ENCODE measurements at regions not wholly inside any gene's neighbourhood (a gene's known extent, or its start where the extent isn't known, plus 50 kb on each side); places are given as distances from the start of the nearest gene placed in this dataset.

DNA sequence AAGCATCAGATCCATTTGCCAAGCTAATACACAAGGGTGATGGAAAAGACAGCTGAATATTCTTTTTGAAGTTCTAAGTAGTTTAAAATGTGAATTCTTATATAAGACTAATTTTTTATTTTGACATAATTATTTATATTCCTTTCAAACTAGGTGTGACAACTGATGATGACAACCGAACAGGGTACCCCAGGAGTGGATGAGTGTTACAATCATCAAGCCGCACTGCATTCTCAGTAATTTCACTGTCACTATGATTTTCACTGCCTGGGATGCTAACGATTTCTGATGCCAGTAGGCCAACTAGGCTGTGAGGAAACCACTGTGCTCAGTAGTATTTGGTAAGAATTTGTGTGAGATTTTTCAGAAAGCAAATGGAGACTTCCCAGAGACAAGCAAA is 317.5 kb downstream of the ARAP2 start:
- Mint-ChIP-seq H3K27me3 (ENCODE audit: low read depth in 3 of 3) (peaks cover 0 to 2% (median 1%) of the 10 kb centered on the region in 3 donors), H3K9me3 (peaks cover 0 to 2% (median 0%) of the 10 kb centered on the region in 7 donors), H3K36me3 (no peaks in the 10 kb centered on the region), H3K4me1 (no peaks in the 10 kb centered on the region), H3K4me3 (no peak overlapping the region), H3K27ac (no peak overlapping the region)
- no peaks in the 10 kb centered on the region for H4K20me1 ChIP-seq (ENCODE audit: insufficient read depth, low read length)
- H3K27me3 ChIP-seq (ENCODE audit: control insufficient read depth in 2 of 2, insufficient read depth in 2 of 2, low read length in 2 of 2), result no peaks in the 10 kb centered on the region
- TF ChIP-seq, protein P1, sequence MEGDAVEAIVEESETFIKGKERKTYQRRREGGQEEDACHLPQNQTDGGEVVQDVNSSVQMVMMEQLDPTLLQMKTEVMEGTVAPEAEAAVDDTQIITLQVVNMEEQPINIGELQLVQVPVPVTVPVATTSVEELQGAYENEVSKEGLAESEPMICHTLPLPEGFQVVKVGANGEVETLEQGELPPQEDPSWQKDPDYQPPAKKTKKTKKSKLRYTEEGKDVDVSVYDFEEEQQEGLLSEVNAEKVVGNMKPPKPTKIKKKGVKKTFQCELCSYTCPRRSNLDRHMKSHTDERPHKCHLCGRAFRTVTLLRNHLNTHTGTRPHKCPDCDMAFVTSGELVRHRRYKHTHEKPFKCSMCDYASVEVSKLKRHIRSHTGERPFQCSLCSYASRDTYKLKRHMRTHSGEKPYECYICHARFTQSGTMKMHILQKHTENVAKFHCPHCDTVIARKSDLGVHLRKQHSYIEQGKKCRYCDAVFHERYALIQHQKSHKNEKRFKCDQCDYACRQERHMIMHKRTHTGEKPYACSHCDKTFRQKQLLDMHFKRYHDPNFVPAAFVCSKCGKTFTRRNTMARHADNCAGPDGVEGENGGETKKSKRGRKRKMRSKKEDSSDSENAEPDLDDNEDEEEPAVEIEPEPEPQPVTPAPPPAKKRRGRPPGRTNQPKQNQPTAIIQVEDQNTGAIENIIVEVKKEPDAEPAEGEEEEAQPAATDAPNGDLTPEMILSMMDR (IDR thresholded peaks at IDR 0.05), result no peak
- H2AFZ ChIP-seq (ENCODE audit: insufficient read depth, low read depth, low read length, poor library complexity, severe bottlenecking), result no peak overlapping the region
- no CpG with 5 or more reads among the region's 3 CpGs for WGBS (ENCODE audit: insufficient coverage)
- no peaks in the 10 kb centered on the region for H3K79me2 ChIP-seq (ENCODE audit: insufficient read depth, low read length)
- no peak overlapping the region for H3K9ac ChIP-seq (ENCODE audit: insufficient read depth, low read length, poor library complexity, severe bottlenecking)
- DNase-seq, result no peak
- no peak overlapping the region for H3K27ac ChIP-seq (ENCODE audit: low read depth in 1 of 2, low read length in 2 of 2)
- H3K36me3 ChIP-seq (replicated peaks in 1 of 2; ENCODE audit: control insufficient read depth in 1 of 2, insufficient read depth in 2 of 2, low read length in 2 of 2), result no peaks in the 10 kb centered on the region
- no peak overlapping the region for H3K4me3 ChIP-seq (replicated peaks in 1 of 3; ENCODE audit: low read depth in 2 of 3, low read length in 3 of 3)
- H3K4me2 ChIP-seq (replicated peaks; ENCODE audit: extremely low read depth, low read length, poor library complexity, severe bottlenecking), result no peak overlapping the region
- intact Hi-C loops (cut with micrococcal nuclease), result no loop called here
- no peaks in the 10 kb centered on the region for H3K9me3 ChIP-seq (replicated peaks in 1 of 2; ENCODE audit: control insufficient read depth in 1 of 2, insufficient read depth in 1 of 2, low read length in 2 of 2)
- H3K4me1 ChIP-seq (ENCODE audit: control insufficient read depth in 1 of 2, insufficient read depth in 2 of 2, low read length in 2 of 2), result no peaks in the 10 kb centered on the region

DNA sequence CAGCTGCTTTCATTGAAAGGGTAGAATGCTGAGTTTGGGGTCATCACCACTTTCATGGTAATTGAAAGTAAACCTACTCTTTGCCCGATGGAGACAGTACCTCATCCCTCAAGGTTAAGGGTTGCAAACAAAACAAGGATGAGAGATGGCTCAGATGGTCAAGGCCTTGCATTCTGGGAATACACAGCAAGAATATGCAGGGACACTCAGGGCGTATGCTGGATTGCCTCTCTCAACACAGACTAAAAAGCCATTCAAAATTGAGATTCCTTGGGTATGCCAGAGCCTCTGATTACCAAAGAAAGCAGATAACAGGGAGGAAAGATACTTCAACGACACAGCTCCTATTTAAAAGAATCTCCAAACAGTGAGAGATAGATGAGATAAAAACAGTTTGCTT is 310.4 kb downstream of the ARAP2 start:
- Histone ChIP-seq H2AFZ (ENCODE audit: insufficient read depth, low read depth, low read length, poor library complexity, severe bottlenecking) (no peak overlapping the region), H3K79me2 (ENCODE audit: insufficient read depth, low read length) (no peaks in the 10 kb centered on the region), H3K27me3 (ENCODE audit: control insufficient read depth in 2 of 2, insufficient read depth in 2 of 2, low read length in 2 of 2) (no peaks in the 10 kb centered on the region), H3K9ac (ENCODE audit: insufficient read depth, low read length, poor library complexity, severe bottlenecking) (no peak overlapping the region), H3K9me3 (replicated peaks in 1 of 2; ENCODE audit: control insufficient read depth in 1 of 2, insufficient read depth in 1 of 2, low read length in 2 of 2) (no peaks in the 10 kb centered on the region), H3K27ac (ENCODE audit: low read depth in 1 of 2, low read length in 2 of 2) (no peak overlapping the region), H3K4me3 (replicated peaks in 1 of 3; ENCODE audit: low read depth in 2 of 3, low read length in 3 of 3) (no peak overlapping the region), H3K4me2 (replicated peaks; ENCODE audit: extremely low read depth, low read length, poor library complexity, severe bottlenecking) (no peak overlapping the region), H3K36me3 (replicated peaks in 1 of 2; ENCODE audit: control insufficient read depth in 1 of 2, insufficient read depth in 2 of 2, low read length in 2 of 2) (no peaks in the 10 kb centered on the region), H4K20me1 (ENCODE audit: insufficient read depth, low read length) (no peaks in the 10 kb centered on the region), H3K4me1 (ENCODE audit: control insufficient read depth in 1 of 2, insufficient read depth in 2 of 2, low read length in 2 of 2) (no peaks in the 10 kb centered on the region)
- TF ChIP-seq, protein P1 (IDR thresholded peaks at IDR 0.05), result no peak
- no peak overlapping the region for H3K4me3 Mint-ChIP-seq
- intact Hi-C loops (cut with micrococcal nuclease), result no loop called here
- WGBS (ENCODE audit: insufficient coverage), result 100% methylated on average over 1 of the region's 3 CpGs
- no peaks in the 10 kb centered on the region for H3K9me3 Mint-ChIP-seq
- no peaks in the 10 kb centered on the region for H3K4me1 Mint-ChIP-seq
- no peaks in the 10 kb centered on the region for H3K36me3 Mint-ChIP-seq
- no peak overlapping the region for H3K27ac Mint-ChIP-seq
- H3K27me3 Mint-ChIP-seq (ENCODE audit: low read depth in 3 of 3), result peaks cover 0 to 1% (median 0%) of the 10 kb centered on the region in 3 donors
- DNase-seq, result no peak
